ENCODE measurements at regions not wholly inside any gene's neighbourhood (a gene's known extent, or its start where the extent isn't known, plus 50 kb on each side); places are given as distances from the start of the nearest gene placed in this dataset.

DNA sequence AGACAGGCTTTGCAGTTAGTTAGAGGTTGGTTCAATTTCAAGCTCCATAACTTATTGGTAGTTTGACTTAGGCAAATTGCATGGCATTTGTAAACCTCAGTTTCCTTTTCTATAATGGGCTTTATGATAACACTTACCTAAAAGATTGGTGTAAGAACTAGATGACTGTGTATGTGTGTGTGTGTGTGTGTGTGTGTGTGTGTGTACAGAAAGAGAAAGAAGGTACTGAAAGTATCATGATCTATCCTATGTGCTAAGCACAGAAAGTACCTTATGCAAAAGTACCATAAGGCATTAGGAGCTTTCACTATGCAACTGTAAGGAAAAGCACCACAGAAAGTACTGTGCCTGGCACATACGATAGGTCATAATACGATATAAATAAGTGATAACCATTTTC lies 304.3 kb upstream of the KITLG start:
- TF ChIP-seq, protein P1, sequence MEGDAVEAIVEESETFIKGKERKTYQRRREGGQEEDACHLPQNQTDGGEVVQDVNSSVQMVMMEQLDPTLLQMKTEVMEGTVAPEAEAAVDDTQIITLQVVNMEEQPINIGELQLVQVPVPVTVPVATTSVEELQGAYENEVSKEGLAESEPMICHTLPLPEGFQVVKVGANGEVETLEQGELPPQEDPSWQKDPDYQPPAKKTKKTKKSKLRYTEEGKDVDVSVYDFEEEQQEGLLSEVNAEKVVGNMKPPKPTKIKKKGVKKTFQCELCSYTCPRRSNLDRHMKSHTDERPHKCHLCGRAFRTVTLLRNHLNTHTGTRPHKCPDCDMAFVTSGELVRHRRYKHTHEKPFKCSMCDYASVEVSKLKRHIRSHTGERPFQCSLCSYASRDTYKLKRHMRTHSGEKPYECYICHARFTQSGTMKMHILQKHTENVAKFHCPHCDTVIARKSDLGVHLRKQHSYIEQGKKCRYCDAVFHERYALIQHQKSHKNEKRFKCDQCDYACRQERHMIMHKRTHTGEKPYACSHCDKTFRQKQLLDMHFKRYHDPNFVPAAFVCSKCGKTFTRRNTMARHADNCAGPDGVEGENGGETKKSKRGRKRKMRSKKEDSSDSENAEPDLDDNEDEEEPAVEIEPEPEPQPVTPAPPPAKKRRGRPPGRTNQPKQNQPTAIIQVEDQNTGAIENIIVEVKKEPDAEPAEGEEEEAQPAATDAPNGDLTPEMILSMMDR (IDR thresholded peaks at IDR 0.05): no peak
- TF ChIP-seq POLR2AphosphoS5 (IDR thresholded peaks at IDR 0.05): no peak
